Loucy (cell line): ENCODE measurements at regions not wholly inside any gene's neighbourhood (a gene's known extent, or its start where the extent isn't known, plus 50 kb on each side); places are given as distances from the start of the nearest gene placed in this dataset.

Source experiments
- H2AFZ ChIP-seq: fragments of 200-600 bp; sonication (generic); 2 replicates; pipeline ENCODE4 v1.6.0; 2016; ENCODE audit warnings: antibody characterized with exemption, mild to moderate bottlenecking, low read length, moderate library complexity
- H3F3A ChIP-seq: fragments of 200-600 bp; 2 replicates; pipeline ENCODE4 v1.6.0; 2016; ENCODE audit warnings: antibody characterized with exemption, low read depth, mild to moderate bottlenecking
- H3K27me3 ChIP-seq: fragments of 200-600 bp; sonication (generic); 2 replicates; pipeline ENCODE4 v1.6.1; 2014; ENCODE audit warnings: low read length, mild to moderate bottlenecking; ENCODE audit not compliant: insufficient read depth, poor library complexity, severe bottlenecking
- H3K36me3 ChIP-seq: fragments of 200-600 bp; sonication (generic); 2 replicates; pipeline ENCODE4 v1.6.1; 2016; ENCODE audit warnings: low read length; ENCODE audit not compliant: insufficient read depth
- H3K4me1 ChIP-seq: fragments of 200-600 bp; sonication (generic); 2 replicates; pipeline ENCODE4 v1.5.1; 2014; ENCODE audit warnings: low read length, mild to moderate bottlenecking; ENCODE audit not compliant: insufficient read depth, poor library complexity, severe bottlenecking
- H3K4me2 ChIP-seq: fragments of 200-600 bp; sonication (generic); 2 replicates; pipeline ENCODE4 v1.6.0; 2014; ENCODE audit warnings: antibody characterized with exemption, low read length, low read depth, mild to moderate bottlenecking; ENCODE audit not compliant: poor library complexity, severe bottlenecking
- H3K4me3 ChIP-seq: fragments of 200-600 bp; sonication (generic); 2 replicates; pipeline ENCODE4 v1.5.1; 2014; ENCODE audit warnings: low read length, mild to moderate bottlenecking, mixed read lengths; ENCODE audit not compliant: poor library complexity, severe bottlenecking
- H3K79me2 ChIP-seq: fragments of 200-600 bp; sonication (generic); 2 replicates; pipeline ENCODE4 v1.6.1; 2014; ENCODE audit warnings: low read length; ENCODE audit not compliant: insufficient read depth
- H3K9ac ChIP-seq: fragments of 200-600 bp; sonication (generic); 2 replicates; pipeline ENCODE4 v1.6.0; 2014; ENCODE audit warnings: mild to moderate bottlenecking, low read depth, low read length, moderate library complexity; ENCODE audit not compliant: poor library complexity, severe bottlenecking
- H3K9me2 ChIP-seq: fragments of 200-600 bp; sonication (generic); replicated peaks from 2 replicates; pipeline ENCODE4 v1.6.1; 2016; ENCODE audit warnings: low read depth, low read length, mixed read lengths
- H3K9me3 ChIP-seq: fragments of 200-600 bp; sonication (generic); 2 replicates; pipeline ENCODE4 v1.6.1; 2014; ENCODE audit warnings: mild to moderate bottlenecking, antibody characterized with exemption, low read length, low read depth; ENCODE audit not compliant: insufficient read depth
- H4K20me1 ChIP-seq: fragments of 200-600 bp; sonication (generic); 2 replicates; pipeline ENCODE4 v1.6.0; 2014; ENCODE audit warnings: antibody characterized with exemption, low read length, mild to moderate bottlenecking; ENCODE audit not compliant: insufficient read depth, poor library complexity, severe bottlenecking
- CTCF ChIP-seq: fragments of 200-600 bp; sonication (generic); conservative IDR thresholded peaks from 2 replicates; pipeline ENCODE4 v1.5.1; 2014; ENCODE audit warnings: mild to moderate bottlenecking, antibody characterized with exemption, low read length
- EZH2phosphoT487 ChIP-seq: fragments of 200-600 bp; IDR thresholded peaks from 2 replicates; pipeline ENCODE4 v1.6.1; 2018; ENCODE audit warnings: antibody characterized with exemption, mild to moderate bottlenecking, moderate library complexity, borderline replicate concordance

- 0 out of 2 replicates have a peak, but pooled peaks cover 2% of the 10 kb centered on the region for H3K9me3 ChIP-seq
- H3K4me2 ChIP-seq, result no peak overlapping the region
- no peaks in the 10 kb centered on the region for H3K9me2 ChIP-seq
- no peak overlapping the region for H3K9ac ChIP-seq
- no peaks in the 10 kb centered on the region for H4K20me1 ChIP-seq
- H3K4me1 ChIP-seq, result no peaks in the 10 kb centered on the region
- no peaks in the 10 kb centered on the region for H3K79me2 ChIP-seq
- no peak for TF ChIP-seq CTCF
- TF ChIP-seq EZH2phosphoT487, result no peak
- H3F3A ChIP-seq, result no peaks in the 10 kb centered on the region
- no peak overlapping the region for H3K4me3 ChIP-seq
- H3K36me3 ChIP-seq, result no peaks in the 10 kb centered on the region
- H3K27me3 ChIP-seq, result no peaks in the 10 kb centered on the region
- H2AFZ ChIP-seq, result no peak overlapping the region
Observed at GRCh38 chr9:16282718-16283117, 587.8 kb downstream of the BNC2 start.

GRCh38 chr9:16286160-16286559 is 584.3 kb downstream of the BNC2 start:
- no peaks in the 10 kb centered on the region for H3K79me2 ChIP-seq
- H3K4me1 ChIP-seq, result no peaks in the 10 kb centered on the region
- H3F3A ChIP-seq, result no peaks in the 10 kb centered on the region
- H2AFZ ChIP-seq, result no peak overlapping the region
- no peak for TF ChIP-seq CTCF
- no peak overlapping the region for H3K4me2 ChIP-seq
- 0 out of 2 replicates have a peak, but pooled peaks cover 2% of the 10 kb centered on the region for H3K9me3 ChIP-seq
- no peaks in the 10 kb centered on the region for H3K9me2 ChIP-seq
- H3K27me3 ChIP-seq, result no peaks in the 10 kb centered on the region
- H3K4me3 ChIP-seq, result no peak overlapping the region
- no peaks in the 10 kb centered on the region for H4K20me1 ChIP-seq
- H3K36me3 ChIP-seq, result no peaks in the 10 kb centered on the region
- H3K9ac ChIP-seq, result no peak overlapping the region

GRCh38 chr9:16289639-16290038 is 580.8 kb downstream of the BNC2 start:
- Histone ChIP-seq H3K79me2 (no peaks in the 10 kb centered on the region), H3K9me2 (no peaks in the 10 kb centered on the region), H3K9ac (no peak overlapping the region), H3K9me3 (0 out of 2 replicates have a peak, but pooled peaks cover 2% of the 10 kb centered on the region), H4K20me1 (no peaks in the 10 kb centered on the region), H3F3A (no peaks in the 10 kb centered on the region), H3K27me3 (no peaks in the 10 kb centered on the region), H3K36me3 (no peaks in the 10 kb centered on the region), H3K4me3 (no peak overlapping the region), H3K4me2 (no peak overlapping the region), H2AFZ (no peak overlapping the region), H3K4me1 (no peaks in the 10 kb centered on the region)
- TF ChIP-seq CTCF (no peak), EZH2phosphoT487 (no peak)
